Stomach (tissue), 4 donors: ENCODE measurements at regions not wholly inside any gene's neighbourhood (a gene's known extent, or its start where the extent isn't known, plus 50 kb on each side); places are given as distances from the start of the nearest gene placed in this dataset.

Source experiments
- CTCF ChIP-seq, 7 experiments: fragments of 450-650 bp in 4 of 7; fragments of 200-600 bp in 3 of 7; sonication (generic) in 3 of 7; IDR thresholded peaks; one replicate each; pipeline ENCODE4 v1.5.1; 2016 to 2019; ENCODE audit warnings: antibody characterized with exemption in 7 of 7, control low read depth in 2 of 7, mild to moderate bottlenecking in 1 of 7
- POLR2AphosphoS5 ChIP-seq, 3 donors: sonication (generic); formaldehyde crosslinking; IDR thresholded peaks; one replicate each; pipeline ENCODE4 v1.6.1; 2016; ENCODE audit warnings: antibody characterized with exemption in 3 of 3

- TF ChIP-seq POLR2AphosphoS5 (IDR thresholded peaks at IDR 0.05) (no peak), CTCF (IDR thresholded peaks at IDR 0.05) (no peak)
Measured at GRCh38 chr12:19726122-19726521, 286.8 kb downstream of the AEBP2 start.
